KMS-11 (cell line): ENCODE measurements at regions not wholly inside any gene's neighbourhood (a gene's known extent, or its start where the extent isn't known, plus 50 kb on each side); places are given as distances from the start of the nearest gene placed in this dataset.

Experiments
- H2AFZ ChIP-seq: fragments of 200-600 bp; sonication (generic); 2 replicates; pipeline ENCODE4 v1.6.1; 2016; ENCODE audit warnings: antibody characterized with exemption, mixed run types, low read depth
- H3K27ac ChIP-seq: fragments of 200-600 bp; sonication (generic); 2 replicates; pipeline ENCODE4 v1.6.1; 2016; ENCODE audit warnings: mild to moderate bottlenecking, mixed run types
- H3K27me3 ChIP-seq: fragments of 200-600 bp; sonication (generic); 2 replicates; pipeline ENCODE4 v1.6.1; 2017; ENCODE audit warnings: mild to moderate bottlenecking, low read depth, mixed run types, moderate library complexity; ENCODE audit not compliant: insufficient read depth
- H3K36me3 ChIP-seq: fragments of 200-600 bp; sonication (generic); 2 replicates; pipeline ENCODE4 v1.6.1; 2017; ENCODE audit warnings: mild to moderate bottlenecking, mixed run types; ENCODE audit not compliant: insufficient read depth
- H3K4me1 ChIP-seq: fragments of 200-600 bp; sonication (generic); 2 replicates; pipeline ENCODE4 v1.6.1; 2016; ENCODE audit warnings: mild to moderate bottlenecking, low read depth, mixed run types; ENCODE audit not compliant: poor library complexity, severe bottlenecking
- H3K4me2 ChIP-seq: fragments of 200-600 bp; sonication (generic); 2 replicates; pipeline ENCODE4 v1.7.0; 2016; ENCODE audit warnings: mild to moderate bottlenecking, mixed run types
- H3K4me3 ChIP-seq: fragments of 200-600 bp; sonication (generic); IDR thresholded peaks from 2 replicates; pipeline ENCODE4 v1.6.1; 2017; ENCODE audit warnings: low read depth, low read length, mixed read lengths; ENCODE audit not compliant: insufficient read depth
- H3K79me2 ChIP-seq: fragments of 200-600 bp; sonication (generic); 2 replicates; pipeline ENCODE4 v1.6.1; 2016; ENCODE audit warnings: low read depth, mixed run types; ENCODE audit not compliant: insufficient read depth
- H3K9ac ChIP-seq: fragments of 200-600 bp; sonication (generic); 2 replicates; pipeline ENCODE4 v1.6.1; 2016; ENCODE audit warnings: mild to moderate bottlenecking, mixed run types
- H4K20me1 ChIP-seq: fragments of 200-600 bp; sonication (generic); 2 replicates; pipeline ENCODE4 v1.6.1; 2016; ENCODE audit warnings: mild to moderate bottlenecking, mixed run types; ENCODE audit not compliant: insufficient read depth
- CTCF ChIP-seq: fragments of 200-600 bp; sonication (generic); conservative IDR thresholded peaks from 2 replicates; pipeline ENCODE4 v1.6.1; 2017; ENCODE audit warnings: low read depth, mild to moderate bottlenecking, antibody characterized with exemption, low read length, moderate library complexity, mixed read lengths

GRCh38 chr21:16870103-16870502 lies 642.7 kb upstream of the CXADR start:
- H3K27me3 ChIP-seq, result no peaks in the 10 kb centered on the region
- H4K20me1 ChIP-seq, result no peaks in the 10 kb centered on the region
- TF ChIP-seq CTCF, result no peak
- H3K79me2 ChIP-seq, result no peaks in the 10 kb centered on the region
- no peak overlapping the region for H3K4me3 ChIP-seq
- H3K4me1 ChIP-seq, result no peaks in the 10 kb centered on the region
- H2AFZ ChIP-seq, result no peak overlapping the region
- H3K27ac ChIP-seq, result no peak overlapping the region
- no peak overlapping the region for H3K4me2 ChIP-seq
- H3K36me3 ChIP-seq, result no peaks in the 10 kb centered on the region
- no peak overlapping the region for H3K9ac ChIP-seq

GRCh38 chr21:16872616-16873015 lies 640.2 kb upstream of the CXADR start:
- no peak overlapping the region for H3K9ac ChIP-seq
- no peak overlapping the region for H2AFZ ChIP-seq
- no peaks in the 10 kb centered on the region for H4K20me1 ChIP-seq
- TF ChIP-seq CTCF, result no peak
- no peaks in the 10 kb centered on the region for H3K4me1 ChIP-seq
- no peaks in the 10 kb centered on the region for H3K79me2 ChIP-seq
- no peak overlapping the region for H3K4me3 ChIP-seq
- no peak overlapping the region for H3K4me2 ChIP-seq
- no peaks in the 10 kb centered on the region for H3K27me3 ChIP-seq
- H3K36me3 ChIP-seq, result no peaks in the 10 kb centered on the region
- H3K27ac ChIP-seq, result no peak overlapping the region

- H3K4me3 ChIP-seq, result no peak overlapping the region
- no peaks in the 10 kb centered on the region for H3K36me3 ChIP-seq
- no peak overlapping the region for H3K4me2 ChIP-seq
- no peaks in the 10 kb centered on the region for H3K4me1 ChIP-seq
- no peaks in the 10 kb centered on the region for H4K20me1 ChIP-seq
- H3K9ac ChIP-seq, result no peak overlapping the region
- H3K27me3 ChIP-seq, result no peaks in the 10 kb centered on the region
- no peaks in the 10 kb centered on the region for H3K79me2 ChIP-seq
- no peak overlapping the region for H2AFZ ChIP-seq
- no peak overlapping the region for H3K27ac ChIP-seq
- no peak for TF ChIP-seq CTCF
Observed at GRCh38 chr21:16873176-16873575, 639.7 kb upstream of the CXADR start.

GRCh38 chr21:16873596-16873995 lies 639.2 kb upstream of the CXADR start:
- no peak for TF ChIP-seq CTCF
- no peak overlapping the region for H2AFZ ChIP-seq
- no peaks in the 10 kb centered on the region for H4K20me1 ChIP-seq
- H3K4me3 ChIP-seq, result no peak overlapping the region
- H3K27ac ChIP-seq, result no peak overlapping the region
- no peaks in the 10 kb centered on the region for H3K4me1 ChIP-seq
- no peaks in the 10 kb centered on the region for H3K79me2 ChIP-seq
- no peak overlapping the region for H3K9ac ChIP-seq
- H3K4me2 ChIP-seq, result no peak overlapping the region
- no peaks in the 10 kb centered on the region for H3K36me3 ChIP-seq
- H3K27me3 ChIP-seq, result no peaks in the 10 kb centered on the region

- no peak overlapping the region for H3K9ac ChIP-seq
- no peaks in the 10 kb centered on the region for H4K20me1 ChIP-seq
- no peaks in the 10 kb centered on the region for H3K79me2 ChIP-seq
- no peak overlapping the region for H3K4me3 ChIP-seq
- H2AFZ ChIP-seq, result no peak overlapping the region
- no peak overlapping the region for H3K27ac ChIP-seq
- H3K4me2 ChIP-seq, result no peak overlapping the region
- H3K27me3 ChIP-seq, result no peaks in the 10 kb centered on the region
- no peak for TF ChIP-seq CTCF
- H3K4me1 ChIP-seq, result no peaks in the 10 kb centered on the region
- no peaks in the 10 kb centered on the region for H3K36me3 ChIP-seq
Observed at GRCh38 chr21:16879479-16879878, 633.4 kb upstream of the CXADR start.
